Activated CD4-positive, alpha-beta T cell treated with anti-CD3 and anti-CD28 coated beads, Interleukin-2, amount 10 ng/mL, durations not matched to agents 7 days and 5 days (primary cell): ENCODE measurements at regions not wholly inside any gene's neighbourhood (a gene's known extent, or its start where the extent isn't known, plus 50 kb on each side); places are given as distances from the start of the nearest gene placed in this dataset.

Source experiments
- CTCF ChIA-PET: fragments of 350-600 bp; sonication (Branson Sonifier 250); formaldehyde crosslinking; loops from one replicate; lab custom pipeline; 2021; ENCODE audit warnings: antibody characterized with exemption; lab: Charles Lee
- POLR2A ChIA-PET: fragments of 350-600 bp; sonication (Branson Sonifier 250); formaldehyde crosslinking; loops from one replicate; lab custom pipeline; 2021; ENCODE audit warnings: antibody characterized with exemption; lab: Charles Lee
- DNase-seq: peaks from one replicate; pipeline ENCODE4 v3.0.0-alpha.2; 2020
- H3K27ac Mint-ChIP-seq: one replicate; pipeline ENCODE4 v1.8.0; 2021; ENCODE audit warnings: mild to moderate bottlenecking, moderate library complexity, mixed read lengths
- H3K27me3 Mint-ChIP-seq: one replicate; pipeline ENCODE4 v1.8.0; 2021; ENCODE audit warnings: mixed read lengths
- H3K36me3 Mint-ChIP-seq: one replicate; pipeline ENCODE4 v1.8.0; 2021; ENCODE audit warnings: low read depth, mixed read lengths
- H3K4me1 Mint-ChIP-seq: one replicate; pipeline ENCODE4 v1.8.0; 2021; ENCODE audit warnings: mixed read lengths
- H3K4me3 Mint-ChIP-seq: one replicate; pipeline ENCODE4 v1.8.0; 2021; ENCODE audit warnings: mild to moderate bottlenecking, moderate library complexity, mixed read lengths
- H3K9me3 Mint-ChIP-seq: one replicate; pipeline ENCODE4 v1.8.0; 2021; ENCODE audit warnings: mixed read lengths

- H3K27me3 Mint-ChIP-seq: no peaks in the 10 kb centered on the region
- no peaks in the 10 kb centered on the region for H3K36me3 Mint-ChIP-seq
- H3K27ac Mint-ChIP-seq: no peak overlapping the region
- POLR2A ChIA-PET: no interaction called here
- H3K4me1 Mint-ChIP-seq: no peaks in the 10 kb centered on the region
- DNase-seq: no peak
- H3K4me3 Mint-ChIP-seq: no peak overlapping the region
- CTCF ChIA-PET: no interaction called here
- peaks cover 4% of the 10 kb centered on the region for H3K9me3 Mint-ChIP-seq
These were observed 1514.7 kb upstream of the MIR17HG start for GRCh38 chr13:89832827-89833226.

DNA sequence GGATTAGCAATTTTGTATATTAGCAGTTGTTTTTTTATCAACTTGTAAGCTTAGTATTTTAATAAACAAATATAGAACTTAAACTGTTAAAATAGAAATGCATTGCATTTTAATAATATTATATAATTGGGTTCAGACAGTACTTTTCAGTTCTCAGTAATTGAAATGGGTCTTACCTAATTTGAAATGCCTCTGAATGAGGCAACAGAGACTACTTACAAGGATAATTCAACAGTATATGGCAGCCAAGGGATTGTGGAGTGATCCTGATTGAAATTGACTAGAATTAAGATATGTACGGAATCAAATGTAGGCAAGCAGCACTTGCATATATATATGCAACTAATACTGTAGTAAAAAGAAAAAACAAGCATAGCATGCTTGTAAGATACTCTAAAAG lies 1503.9 kb upstream of the MIR17HG start:
- Mint-ChIP-seq H3K4me1 (no peaks in the 10 kb centered on the region), H3K27me3 (no peaks in the 10 kb centered on the region), H3K4me3 (no peak overlapping the region), H3K9me3 (peaks cover 6% of the 10 kb centered on the region), H3K27ac (no peak overlapping the region), H3K36me3 (no peaks in the 10 kb centered on the region)
- CTCF ChIA-PET: no interaction called here
- POLR2A ChIA-PET: no interaction called here
- no peak for DNase-seq

DNA sequence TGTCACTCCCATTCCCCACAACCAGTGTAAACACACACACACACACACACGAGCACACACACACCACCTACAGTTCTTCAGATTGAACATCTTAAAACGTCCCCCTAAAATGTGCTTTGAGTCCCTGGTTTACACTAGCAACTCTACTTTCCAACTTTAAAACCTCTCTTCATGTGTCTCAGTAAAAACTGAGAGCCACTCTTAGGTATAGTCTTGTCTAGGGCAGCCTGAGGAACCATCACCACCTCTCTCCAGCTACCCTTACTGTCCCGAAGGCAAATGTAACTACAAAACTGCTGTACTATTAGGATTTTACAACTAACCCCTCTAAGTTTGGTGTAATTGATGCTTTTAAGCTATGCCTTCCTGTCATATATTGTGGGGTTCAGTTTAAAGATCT lies 1501.6 kb upstream of the MIR17HG start:
- no peaks in the 10 kb centered on the region for H3K36me3 Mint-ChIP-seq
- no peaks in the 10 kb centered on the region for H3K4me1 Mint-ChIP-seq
- no peak overlapping the region for H3K27ac Mint-ChIP-seq
- CTCF ChIA-PET: no interaction called here
- no peaks in the 10 kb centered on the region for H3K27me3 Mint-ChIP-seq
- H3K4me3 Mint-ChIP-seq: no peak overlapping the region
- peaks cover 3% of the 10 kb centered on the region for H3K9me3 Mint-ChIP-seq
- DNase-seq: no peak
- POLR2A ChIA-PET: no interaction called here

DNA sequence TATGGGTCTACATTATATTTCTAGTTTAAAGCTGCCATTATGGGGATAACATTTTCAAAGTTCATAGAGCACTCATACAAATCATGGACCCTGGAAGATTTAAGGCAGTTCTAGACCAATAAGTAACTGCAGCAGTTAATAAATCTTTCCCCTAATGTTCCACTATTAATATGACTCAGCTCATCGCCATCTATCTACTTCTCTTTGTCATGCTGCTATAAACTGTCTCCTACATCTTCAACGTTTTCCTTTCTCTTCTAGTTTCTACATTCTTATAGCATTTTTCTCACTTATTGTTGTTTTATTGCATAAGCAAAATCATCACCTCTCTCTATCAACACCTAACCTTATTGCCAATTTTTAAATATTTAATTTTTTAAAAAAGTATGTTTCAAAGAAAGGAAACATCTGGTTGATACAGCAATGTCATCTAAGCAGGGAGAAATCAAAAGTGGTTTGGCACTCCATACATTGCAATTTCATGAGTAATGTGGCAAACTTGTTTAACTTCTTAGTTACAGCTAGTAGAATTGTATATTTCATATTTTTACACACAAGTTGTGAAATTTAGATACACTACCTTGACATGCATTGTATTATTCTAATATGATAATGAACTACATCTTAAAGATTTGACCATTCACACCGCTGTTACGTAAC lies 1500.4 kb upstream of the MIR17HG start:
- no peak for DNase-seq
- Mint-ChIP-seq H3K27me3 (no peaks in the 10 kb centered on the region), H3K4me3 (no peak overlapping the region), H3K27ac (no peak overlapping the region), H3K9me3 (peaks cover 3% of the 10 kb centered on the region), H3K4me1 (no peaks in the 10 kb centered on the region), H3K36me3 (no peaks in the 10 kb centered on the region)
- ChIA-PET CTCF (no interaction called here), POLR2A (no interaction called here)

DNA sequence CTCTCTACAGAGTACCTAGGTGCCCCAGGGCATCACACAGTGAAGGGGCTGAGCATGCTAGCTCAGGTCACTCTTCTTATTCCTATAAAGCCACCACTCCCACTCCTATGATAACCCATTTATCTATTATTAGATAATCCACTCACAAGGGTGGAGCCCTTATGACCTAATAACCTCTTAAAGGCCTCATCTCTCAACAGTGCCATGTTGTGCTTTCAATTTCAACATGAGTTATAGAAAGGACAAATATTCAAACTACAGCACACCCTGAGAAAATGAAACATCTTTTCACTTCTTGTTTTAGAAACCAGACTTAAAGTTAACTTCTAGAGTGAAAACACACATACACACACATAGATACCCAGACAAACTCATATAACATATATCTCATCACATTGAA lies 1494.9 kb upstream of the MIR17HG start:
- Mint-ChIP-seq H3K4me1 (no peaks in the 10 kb centered on the region), H3K27me3 (no peaks in the 10 kb centered on the region), H3K4me3 (no peak overlapping the region), H3K36me3 (no peaks in the 10 kb centered on the region), H3K27ac (no peak overlapping the region), H3K9me3 (no peaks in the 10 kb centered on the region)
- CTCF ChIA-PET: no interaction called here
- no peak for DNase-seq
- POLR2A ChIA-PET: no interaction called here

DNA sequence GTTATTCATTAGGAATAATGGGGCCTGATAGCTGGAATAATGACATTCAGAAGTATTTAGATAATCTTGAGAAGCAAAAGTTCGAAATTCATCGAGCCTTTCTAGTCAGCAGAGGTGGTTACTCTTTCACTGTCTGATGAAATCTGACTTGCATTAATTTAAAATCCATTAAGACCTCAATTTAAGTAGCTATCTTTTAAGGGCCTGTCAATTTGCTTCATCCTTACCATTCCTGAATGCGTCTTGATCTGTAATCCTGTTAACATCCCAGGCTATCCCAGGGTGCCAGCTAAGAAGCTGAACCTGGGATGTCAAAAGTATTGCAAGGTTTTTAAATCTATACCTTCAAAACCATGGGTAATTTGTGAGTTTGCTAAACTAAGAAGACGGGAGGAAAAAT lies 1491.0 kb upstream of the MIR17HG start:
- no peaks in the 10 kb centered on the region for H3K36me3 Mint-ChIP-seq
- ChIA-PET POLR2A (no interaction called here), CTCF (no interaction called here)
- H3K27ac Mint-ChIP-seq: no peak overlapping the region
- no peak for DNase-seq
- no peaks in the 10 kb centered on the region for H3K27me3 Mint-ChIP-seq
- H3K9me3 Mint-ChIP-seq: no peaks in the 10 kb centered on the region
- no peak overlapping the region for H3K4me3 Mint-ChIP-seq
- H3K4me1 Mint-ChIP-seq: no peaks in the 10 kb centered on the region

- H3K36me3 Mint-ChIP-seq: no peaks in the 10 kb centered on the region
- H3K27me3 Mint-ChIP-seq: no peaks in the 10 kb centered on the region
- ChIA-PET POLR2A (interaction anchor here (0.6 kb wide), 1 partner anchor 8 kb away, joined by 3 read pairs; no protein-coding TSS in a partner anchor), CTCF (no interaction called here)
- no peak for DNase-seq
- H3K4me3 Mint-ChIP-seq: no peak overlapping the region
- H3K4me1 Mint-ChIP-seq: no peaks in the 10 kb centered on the region
- no peak overlapping the region for H3K27ac Mint-ChIP-seq
- H3K9me3 Mint-ChIP-seq: peaks cover 3% of the 10 kb centered on the region
These were observed 1490.0 kb upstream of the MIR17HG start for GRCh38 chr13:89857502-89857901.

DNA sequence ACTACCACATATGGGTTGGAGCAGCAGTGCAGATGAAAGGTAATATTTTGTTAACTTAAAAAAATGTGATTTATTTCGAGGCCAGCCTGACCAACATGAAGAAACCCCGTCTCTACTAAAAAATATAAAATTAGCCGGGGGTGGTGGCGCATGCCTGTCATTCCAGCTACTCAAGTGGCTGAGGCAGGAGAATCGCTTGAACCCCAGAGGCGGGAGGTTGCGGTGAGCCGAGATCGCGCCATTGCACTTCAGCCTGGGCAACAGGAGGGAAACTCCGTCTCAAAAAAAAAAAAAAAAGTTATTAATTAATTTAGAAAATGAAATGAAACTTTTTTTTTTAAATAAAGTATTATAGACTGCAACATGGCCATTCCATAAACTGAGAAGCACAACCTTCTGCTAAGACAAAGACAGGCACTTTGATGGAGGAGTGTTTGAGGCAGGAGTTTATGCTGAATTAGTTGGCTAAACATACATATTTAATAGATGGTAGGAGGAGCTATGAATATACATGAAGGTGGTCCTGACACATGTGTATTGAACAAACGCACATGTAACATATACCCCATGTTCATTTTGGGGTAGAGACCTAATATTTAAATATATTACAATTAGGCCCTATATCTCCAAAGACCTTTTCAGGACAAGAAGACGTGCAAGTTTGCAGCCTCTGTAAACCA lies 1485.3 kb upstream of the MIR17HG start:
- Mint-ChIP-seq H3K4me1 (no peaks in the 10 kb centered on the region), H3K9me3 (peaks cover 5% of the 10 kb centered on the region), H3K27me3 (no peaks in the 10 kb centered on the region), H3K27ac (no peak overlapping the region), H3K4me3 (no peak overlapping the region), H3K36me3 (no peaks in the 10 kb centered on the region)
- no peak for DNase-seq
- ChIA-PET CTCF (no interaction called here), POLR2A (no interaction called here)

- H3K27ac Mint-ChIP-seq: no peak overlapping the region
- H3K4me3 Mint-ChIP-seq: no peak overlapping the region
- CTCF ChIA-PET: no interaction called here
- H3K4me1 Mint-ChIP-seq: no peaks in the 10 kb centered on the region
- POLR2A ChIA-PET: no interaction called here
- no peaks in the 10 kb centered on the region for H3K36me3 Mint-ChIP-seq
- peaks cover 5% of the 10 kb centered on the region for H3K9me3 Mint-ChIP-seq
- no peaks in the 10 kb centered on the region for H3K27me3 Mint-ChIP-seq
- DNase-seq: no peak
These were observed 1484.8 kb upstream of the MIR17HG start for GRCh38 chr13:89862691-89863036.

DNA sequence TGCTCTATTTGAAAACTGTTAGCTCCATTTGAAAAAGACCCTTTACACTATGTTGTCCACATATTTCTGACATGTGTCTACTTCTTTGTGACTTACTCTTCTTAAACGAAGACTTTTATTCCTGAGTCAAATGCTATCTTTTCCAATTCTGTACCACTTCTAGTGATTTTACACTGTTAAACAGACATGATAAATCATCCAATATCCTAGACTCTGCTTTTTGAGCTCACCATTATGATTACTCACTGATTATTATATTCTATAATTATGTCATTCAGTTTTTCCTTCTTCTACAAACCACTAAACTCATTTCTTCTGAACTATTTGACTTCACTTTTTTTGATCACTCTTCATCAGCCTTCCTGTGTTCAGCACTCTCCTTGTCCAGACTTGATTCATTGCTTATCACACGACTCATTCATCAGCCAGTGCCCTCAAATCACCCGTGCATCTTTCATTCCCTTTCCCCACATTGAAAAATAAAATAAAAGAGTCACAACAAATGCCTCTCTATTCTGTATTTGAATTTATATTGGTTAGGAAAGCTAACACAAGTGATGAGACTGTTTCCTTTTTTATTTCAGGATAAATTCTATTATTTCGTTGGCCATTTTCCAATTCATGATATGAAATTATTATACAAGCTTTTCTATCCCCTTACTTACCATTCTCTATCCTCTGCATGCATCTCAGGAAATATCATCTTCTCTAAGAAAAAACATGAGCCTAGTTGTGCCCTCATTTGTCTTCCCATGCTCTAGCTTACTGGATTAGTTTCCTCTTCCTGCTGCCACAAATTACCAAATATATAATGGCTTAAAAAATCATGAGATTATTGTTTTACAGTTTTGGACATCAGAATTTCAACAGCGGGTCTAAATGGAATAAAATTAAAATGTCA lies 1482.1 kb upstream of the MIR17HG start:
- ChIA-PET POLR2A (interaction anchor here (0.6 kb wide), 1 partner anchor 8 kb away, joined by 3 read pairs; no protein-coding TSS in a partner anchor), CTCF (no interaction called here)
- no peaks in the 10 kb centered on the region for H3K27me3 Mint-ChIP-seq
- H3K4me3 Mint-ChIP-seq: no peak overlapping the region
- no peaks in the 10 kb centered on the region for H3K4me1 Mint-ChIP-seq
- H3K27ac Mint-ChIP-seq: no peak overlapping the region
- DNase-seq: no peak
- peaks cover 9% of the 10 kb centered on the region for H3K9me3 Mint-ChIP-seq
- H3K36me3 Mint-ChIP-seq: no peaks in the 10 kb centered on the region

DNA sequence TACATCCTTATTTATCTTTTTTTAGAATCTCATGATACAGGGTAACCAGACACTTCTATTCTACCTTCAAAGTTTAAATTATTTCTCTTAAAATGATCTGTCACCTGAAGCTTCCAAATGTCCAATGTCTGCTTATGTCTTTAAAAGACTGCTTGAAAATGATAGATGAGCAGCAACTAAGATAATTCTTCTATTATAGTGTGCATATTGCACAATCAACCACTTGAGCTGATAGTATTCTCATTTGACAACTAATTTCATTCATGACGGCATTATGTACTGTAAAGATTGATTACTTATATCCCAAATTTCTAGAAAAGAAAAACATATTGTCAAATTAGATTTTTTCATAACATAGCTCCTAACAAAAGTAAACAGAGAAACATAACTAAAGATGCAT lies 1478.2 kb upstream of the MIR17HG start:
- DNase-seq: no peak
- Mint-ChIP-seq H3K4me1 (no peaks in the 10 kb centered on the region), H3K9me3 (peaks cover 4% of the 10 kb centered on the region), H3K27ac (no peak overlapping the region), H3K4me3 (no peak overlapping the region), H3K27me3 (no peaks in the 10 kb centered on the region), H3K36me3 (no peaks in the 10 kb centered on the region)
- POLR2A ChIA-PET: no interaction called here
- CTCF ChIA-PET: no interaction called here

GRCh38 chr13:89878904-89879303 lies 1468.6 kb upstream of the MIR17HG start:
- peaks cover 2% of the 10 kb centered on the region for H3K9me3 Mint-ChIP-seq
- CTCF ChIA-PET: no interaction called here

DNA sequence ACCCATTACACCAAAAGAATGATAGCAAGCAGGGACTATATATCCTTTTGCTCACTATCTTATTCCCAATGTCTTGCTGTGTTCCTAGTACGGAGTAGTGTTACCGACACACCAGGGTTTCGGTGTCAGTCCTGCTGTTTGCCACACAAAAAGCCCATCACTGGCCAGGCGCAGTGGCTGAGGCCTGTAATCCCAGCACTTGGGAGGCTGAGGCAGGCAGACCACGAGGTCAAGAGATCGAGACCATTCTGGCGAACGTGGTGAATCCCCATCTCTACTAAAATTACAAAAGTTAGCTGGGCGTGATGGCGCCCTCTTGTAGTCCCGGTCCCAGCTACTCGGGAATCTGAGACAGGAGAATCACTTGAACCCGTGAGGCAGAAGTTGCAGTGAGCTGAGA lies 1467.3 kb upstream of the MIR17HG start:
- POLR2A ChIA-PET: no interaction called here
- no peaks in the 10 kb centered on the region for H3K4me1 Mint-ChIP-seq
- no peak overlapping the region for H3K27ac Mint-ChIP-seq
- CTCF ChIA-PET: no interaction called here
- no peaks in the 10 kb centered on the region for H3K36me3 Mint-ChIP-seq
- H3K4me3 Mint-ChIP-seq: no peak overlapping the region
- no peak for DNase-seq
- H3K9me3 Mint-ChIP-seq: peaks cover 5% of the 10 kb centered on the region
- H3K27me3 Mint-ChIP-seq: no peaks in the 10 kb centered on the region

More at GRCh38 chr13:89878904-89879303, 1468.6 kb upstream of the MIR17HG start:
- POLR2A ChIA-PET: no interaction called here
- H3K4me3 Mint-ChIP-seq: no peak overlapping the region
- H3K27ac Mint-ChIP-seq: no peak overlapping the region
- no peaks in the 10 kb centered on the region for H3K4me1 Mint-ChIP-seq
- no peaks in the 10 kb centered on the region for H3K27me3 Mint-ChIP-seq
- no peak for DNase-seq
- no peaks in the 10 kb centered on the region for H3K36me3 Mint-ChIP-seq
